ENCODE measurements at regions not wholly inside any gene's neighbourhood (a gene's known extent, or its start where the extent isn't known, plus 50 kb on each side); places are given as distances from the start of the nearest gene placed in this dataset.

DNA sequence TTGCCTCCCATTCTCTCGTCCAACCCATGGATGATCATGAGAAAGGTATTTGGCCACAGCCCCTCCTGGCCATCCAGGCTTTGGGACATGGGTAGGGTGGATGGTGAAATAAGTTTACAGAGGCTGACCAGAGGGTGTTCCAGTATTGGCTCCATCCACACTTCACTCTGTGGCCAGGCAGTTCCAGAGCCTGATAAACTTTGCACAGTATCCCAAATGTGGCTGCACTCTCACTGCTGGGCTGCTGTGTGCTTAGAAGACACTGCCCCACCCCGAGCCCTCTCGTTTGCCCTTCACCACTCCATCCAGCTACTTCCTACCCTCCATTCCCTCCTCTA, 72.0 kb upstream of the ZMIZ1 start:
- Mint-ChIP-seq H3K36me3 (ENCODE audit: low read depth) (no peaks in the 10 kb centered on the region), H3K4me1 (ENCODE audit: low read depth) (peaks cover 7% of the 10 kb centered on the region), H3K27ac (no peak overlapping the region), H3K9me3 (no peaks in the 10 kb centered on the region), H3K27me3 (ENCODE audit: low read depth) (peaks cover 2% of the 10 kb centered on the region), H3K4me3 (no peak overlapping the region)
- no peak for DNase-seq (ENCODE audit: low spot score)

DNA sequence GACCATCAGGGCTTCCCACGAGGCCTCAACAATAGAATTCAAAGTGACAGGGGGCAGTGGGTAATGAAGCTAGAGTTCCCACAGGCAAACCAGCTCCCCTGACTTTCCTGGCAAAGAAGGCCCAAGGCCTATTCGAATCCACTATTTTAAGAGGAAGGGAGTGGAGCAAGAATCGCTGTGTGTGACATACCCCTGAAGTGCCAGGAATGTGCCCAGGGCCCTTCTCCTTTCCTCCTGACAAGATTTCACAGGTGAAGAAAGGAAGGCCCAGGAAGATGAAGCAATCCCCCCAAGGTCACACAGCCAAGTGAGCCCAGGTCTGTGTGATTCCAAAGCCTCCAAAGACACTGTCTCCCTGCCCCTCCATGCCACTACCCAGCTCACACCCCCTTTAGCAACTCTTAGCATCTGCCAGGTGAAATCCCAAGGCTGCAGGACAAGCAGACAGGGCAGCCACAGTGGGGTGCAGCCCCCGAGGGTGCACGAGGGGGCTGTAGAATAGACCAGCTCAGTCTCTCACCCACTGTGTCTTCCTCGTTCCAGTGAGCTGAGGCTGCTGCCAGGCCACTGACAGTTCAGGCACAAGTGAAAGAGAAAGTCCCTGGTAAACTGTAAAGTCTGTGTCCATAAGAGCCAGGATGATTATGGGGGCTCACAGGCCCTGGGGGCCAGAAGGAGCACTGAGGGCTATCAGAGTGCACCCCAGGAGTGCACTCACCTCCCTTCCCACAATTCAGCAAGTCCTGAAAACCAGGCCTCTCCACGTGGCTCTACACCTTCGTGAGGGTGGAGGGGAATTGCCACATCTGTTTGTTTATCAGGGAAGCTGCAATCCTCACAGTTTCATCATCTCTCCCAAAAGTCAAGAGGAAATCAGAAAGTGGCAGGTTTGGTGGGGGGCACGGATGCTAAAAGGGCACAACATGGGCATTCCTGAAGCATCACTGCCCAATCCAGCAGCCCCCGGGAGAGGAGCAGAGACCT, 70.8 kb upstream of the ZMIZ1 start:
- no peak for DNase-seq (ENCODE audit: low spot score)
- no peaks in the 10 kb centered on the region for H3K9me3 Mint-ChIP-seq

DNA sequence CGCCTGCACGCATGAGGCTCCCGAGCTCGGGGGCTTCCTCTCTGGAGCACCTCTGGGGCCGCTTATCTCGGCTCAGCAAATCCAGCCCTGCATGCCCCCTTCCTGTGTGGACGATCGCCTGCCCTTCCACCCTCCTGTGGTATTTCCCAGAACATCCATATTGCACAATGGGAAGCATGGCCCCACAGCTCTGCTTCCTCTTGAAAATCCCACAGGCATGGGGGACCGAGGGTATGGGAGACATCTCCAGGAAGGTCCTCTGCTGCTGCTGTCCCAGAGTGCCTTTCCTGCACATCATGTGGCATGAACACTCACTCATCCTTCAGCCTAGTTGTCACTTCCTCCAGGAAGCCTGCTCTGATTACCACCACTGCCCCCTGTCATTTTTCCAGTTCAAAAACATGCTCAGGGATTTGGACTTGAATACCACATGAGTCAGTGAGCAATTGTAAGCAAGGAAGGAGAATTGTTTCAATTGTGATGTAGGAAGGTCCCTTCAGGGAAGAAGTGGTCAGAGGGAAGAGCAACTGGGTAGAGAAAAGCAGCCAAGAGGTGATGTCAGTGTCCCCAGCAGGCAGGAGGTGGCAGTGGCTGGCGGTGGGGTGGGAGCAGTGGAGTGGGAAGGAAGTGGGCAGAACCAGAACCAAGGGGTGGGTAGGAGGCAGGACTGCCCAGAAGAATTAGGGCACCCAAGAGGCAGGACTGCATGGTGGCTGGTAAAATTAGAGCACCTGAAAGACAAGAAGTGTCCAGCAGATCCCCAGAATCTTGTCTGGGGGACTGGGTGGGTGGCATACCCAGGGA, 67.5 kb upstream of the ZMIZ1 start:
- Mint-ChIP-seq H3K9me3 (no peaks in the 10 kb centered on the region), H3K36me3 (ENCODE audit: low read depth) (no peaks in the 10 kb centered on the region), H3K4me3 (no peak overlapping the region), H3K4me1 (ENCODE audit: low read depth) (peaks cover 7% of the 10 kb centered on the region), H3K27ac (no peak overlapping the region), H3K27me3 (ENCODE audit: low read depth) (peaks cover 5% of the 10 kb centered on the region)
- no peak for DNase-seq (ENCODE audit: low spot score)

More for the DNA sequence above, 70.8 kb upstream of the ZMIZ1 start:
- H3K4me3 Mint-ChIP-seq, result no peak overlapping the region
- no peak overlapping the region for H3K27ac Mint-ChIP-seq
- H3K27me3 Mint-ChIP-seq (ENCODE audit: low read depth), result peaks cover 2% of the 10 kb centered on the region
- peaks cover 7% of the 10 kb centered on the region for H3K4me1 Mint-ChIP-seq (ENCODE audit: low read depth)
- no peaks in the 10 kb centered on the region for H3K36me3 Mint-ChIP-seq (ENCODE audit: low read depth)

DNA sequence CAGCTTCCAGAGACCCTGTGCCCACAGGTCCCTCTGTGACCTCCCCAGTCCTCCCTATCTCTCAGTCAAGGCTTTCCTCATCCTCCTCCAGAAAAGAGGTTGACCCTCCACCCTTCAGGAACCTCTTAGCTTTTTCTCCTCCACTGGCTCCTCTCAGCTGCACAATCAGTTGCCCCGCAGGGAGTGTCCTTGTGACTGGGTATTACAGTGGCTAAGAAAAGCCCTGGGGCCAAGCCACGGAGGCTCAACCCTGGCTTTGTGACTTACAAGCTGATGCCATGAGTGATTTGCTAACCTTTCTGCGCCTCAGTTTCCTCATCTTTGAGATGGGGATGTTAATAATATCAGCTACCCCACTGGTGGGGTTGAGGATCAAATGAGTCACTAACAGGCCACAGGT, 66.4 kb upstream of the ZMIZ1 start:
- no peak overlapping the region for H3K27ac Mint-ChIP-seq
- H3K4me1 Mint-ChIP-seq (ENCODE audit: low read depth), result peaks cover 7% of the 10 kb centered on the region
- DNase-seq (ENCODE audit: low spot score), result no peak
- H3K4me3 Mint-ChIP-seq, result no peak overlapping the region
- H3K27me3 Mint-ChIP-seq (ENCODE audit: low read depth), result peaks cover 5% of the 10 kb centered on the region
- no peaks in the 10 kb centered on the region for H3K9me3 Mint-ChIP-seq
- no peaks in the 10 kb centered on the region for H3K36me3 Mint-ChIP-seq (ENCODE audit: low read depth)

DNA sequence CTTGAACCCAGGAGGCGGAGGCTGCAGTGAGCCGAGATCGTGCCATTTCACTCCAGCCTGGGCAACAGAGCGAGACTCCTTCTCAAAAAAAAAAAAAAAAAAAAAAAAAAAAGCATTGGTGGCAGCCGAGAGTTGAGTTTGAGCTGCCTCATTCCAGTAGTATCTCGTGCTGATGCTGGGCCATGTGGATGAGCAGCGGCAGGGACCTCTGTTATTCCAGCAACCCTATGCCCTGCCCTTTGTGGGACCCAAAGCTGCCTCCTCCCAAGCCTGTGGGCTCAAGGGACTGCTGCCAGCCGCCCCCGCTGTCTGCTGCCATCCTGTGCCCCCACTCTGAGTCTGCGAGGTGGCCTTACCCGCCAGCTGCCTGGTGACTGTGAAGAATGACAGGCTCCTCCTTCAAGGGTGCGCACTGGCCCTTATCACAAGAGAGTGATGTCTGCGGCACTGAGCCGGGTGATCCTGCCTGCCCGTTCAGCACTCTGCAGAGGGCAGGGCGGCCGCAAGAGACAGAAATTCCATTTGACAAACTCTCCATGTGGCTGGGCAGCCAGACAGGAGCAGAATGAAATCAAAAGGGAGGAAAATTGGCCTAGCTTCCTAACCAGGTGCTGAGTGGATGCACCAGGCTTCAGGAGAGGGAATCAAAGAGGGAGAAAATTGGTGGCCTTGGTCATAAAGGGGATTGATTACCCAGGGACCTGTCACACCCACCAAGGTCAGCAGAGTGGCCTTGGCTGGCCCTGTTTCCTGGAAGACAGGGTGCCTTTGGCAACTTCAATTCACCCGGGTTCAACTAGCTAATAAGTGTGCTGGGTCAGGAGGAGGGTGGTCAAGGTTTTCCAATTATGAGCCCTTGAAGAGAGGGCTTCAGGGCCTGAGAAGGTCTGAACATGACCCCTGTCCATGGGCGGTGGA, 65.3 kb upstream of the ZMIZ1 start:
- DNase-seq (ENCODE audit: low spot score), result no peak
- Mint-ChIP-seq H3K27ac (no peak overlapping the region), H3K4me3 (no peak overlapping the region), H3K27me3 (ENCODE audit: low read depth) (peaks cover 5% of the 10 kb centered on the region), H3K36me3 (ENCODE audit: low read depth) (no peaks in the 10 kb centered on the region), H3K4me1 (ENCODE audit: low read depth) (peaks cover 3% of the 10 kb centered on the region), H3K9me3 (no peaks in the 10 kb centered on the region)

DNA sequence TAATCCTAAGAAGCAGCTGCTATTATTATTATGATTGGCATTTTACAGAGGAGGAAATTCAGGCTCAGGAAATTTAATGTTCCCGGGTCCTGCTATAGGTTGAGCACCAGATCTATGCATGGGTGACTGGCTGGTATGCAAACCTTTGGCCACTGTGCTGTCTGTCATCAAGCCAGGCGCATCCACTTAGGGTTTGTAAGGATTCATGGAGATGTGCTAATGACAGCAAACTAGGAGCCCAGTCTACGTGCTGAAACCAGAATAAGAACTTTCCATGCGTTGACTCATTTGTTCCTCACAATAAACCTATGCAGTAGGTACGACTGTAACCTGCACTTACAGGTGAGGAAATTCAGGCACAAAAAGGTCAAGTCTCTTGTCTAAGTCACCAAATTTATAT, 64.5 kb upstream of the ZMIZ1 start:
- no peak for DNase-seq (ENCODE audit: low spot score)
- Mint-ChIP-seq H3K4me1 (ENCODE audit: low read depth) (peaks cover 3% of the 10 kb centered on the region), H3K9me3 (no peaks in the 10 kb centered on the region), H3K27ac (no peak overlapping the region), H3K36me3 (ENCODE audit: low read depth) (no peaks in the 10 kb centered on the region), H3K4me3 (no peak overlapping the region), H3K27me3 (ENCODE audit: low read depth) (peaks cover 5% of the 10 kb centered on the region)

DNA sequence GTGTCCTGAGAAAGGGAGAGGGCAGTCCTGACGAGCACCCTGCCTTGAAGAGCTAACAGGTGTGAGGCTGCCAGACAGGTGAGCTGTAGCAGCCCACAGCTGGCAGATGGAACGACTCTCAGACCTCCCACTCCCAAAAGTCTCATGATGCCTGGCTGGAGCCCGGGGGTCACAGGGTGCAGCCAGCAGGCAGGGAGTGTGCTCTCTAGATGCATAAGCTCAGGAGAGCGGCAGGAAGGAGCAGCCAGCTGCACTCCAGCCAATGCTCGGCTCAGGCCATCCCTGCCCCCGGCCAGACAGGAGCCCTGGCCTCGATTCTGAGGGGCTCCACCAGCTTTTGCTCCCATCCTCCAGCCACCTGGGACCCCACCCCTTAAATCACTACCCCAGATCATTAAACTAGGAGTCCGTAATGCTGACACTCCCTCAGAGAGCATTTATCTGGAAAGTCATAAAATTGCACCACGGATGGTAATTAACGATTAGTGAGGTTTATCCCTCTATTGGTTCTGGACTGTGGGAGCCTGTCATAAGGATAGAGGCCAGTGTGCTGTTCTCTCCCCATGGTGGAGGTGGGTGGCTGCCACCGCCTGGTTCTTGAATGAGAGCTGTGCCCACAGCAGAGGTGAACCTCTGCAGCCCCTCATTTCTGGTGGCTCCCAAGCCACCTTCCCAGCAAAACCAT, 63.5 kb upstream of the ZMIZ1 start:
- Mint-ChIP-seq H3K4me1 (ENCODE audit: low read depth) (peaks cover 3% of the 10 kb centered on the region), H3K27ac (no peak overlapping the region), H3K4me3 (no peak overlapping the region), H3K36me3 (ENCODE audit: low read depth) (no peaks in the 10 kb centered on the region), H3K9me3 (no peaks in the 10 kb centered on the region), H3K27me3 (ENCODE audit: low read depth) (peaks cover 5% of the 10 kb centered on the region)
- no peak for DNase-seq (ENCODE audit: low spot score)

DNA sequence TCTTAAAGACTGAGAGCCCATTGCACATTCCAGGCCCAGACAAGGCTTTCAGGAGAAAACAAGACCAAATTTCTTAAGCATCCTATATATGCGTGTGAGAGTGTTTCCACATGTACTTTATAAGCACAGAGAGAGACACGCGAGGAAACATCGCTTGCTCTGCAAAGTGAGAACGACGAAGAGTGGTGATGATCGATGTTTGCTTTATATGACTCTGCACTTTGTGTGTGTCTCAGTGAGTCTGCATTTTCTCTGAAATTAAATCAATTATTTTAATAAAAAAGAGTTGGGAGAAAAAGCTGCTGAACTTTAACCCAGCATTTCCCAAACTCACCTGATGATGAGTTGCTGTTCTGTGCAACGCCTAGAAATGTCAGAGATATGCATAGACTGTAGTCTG, 61.7 kb upstream of the ZMIZ1 start:
- H3K9me3 Mint-ChIP-seq, result no peaks in the 10 kb centered on the region
- H3K36me3 Mint-ChIP-seq (ENCODE audit: low read depth), result no peaks in the 10 kb centered on the region
- no peak overlapping the region for H3K4me3 Mint-ChIP-seq
- H3K4me1 Mint-ChIP-seq (ENCODE audit: low read depth), result no peaks in the 10 kb centered on the region
- no peak overlapping the region for H3K27ac Mint-ChIP-seq
- peaks cover 5% of the 10 kb centered on the region for H3K27me3 Mint-ChIP-seq (ENCODE audit: low read depth)
- DNase-seq (ENCODE audit: low spot score), result no peak

DNA sequence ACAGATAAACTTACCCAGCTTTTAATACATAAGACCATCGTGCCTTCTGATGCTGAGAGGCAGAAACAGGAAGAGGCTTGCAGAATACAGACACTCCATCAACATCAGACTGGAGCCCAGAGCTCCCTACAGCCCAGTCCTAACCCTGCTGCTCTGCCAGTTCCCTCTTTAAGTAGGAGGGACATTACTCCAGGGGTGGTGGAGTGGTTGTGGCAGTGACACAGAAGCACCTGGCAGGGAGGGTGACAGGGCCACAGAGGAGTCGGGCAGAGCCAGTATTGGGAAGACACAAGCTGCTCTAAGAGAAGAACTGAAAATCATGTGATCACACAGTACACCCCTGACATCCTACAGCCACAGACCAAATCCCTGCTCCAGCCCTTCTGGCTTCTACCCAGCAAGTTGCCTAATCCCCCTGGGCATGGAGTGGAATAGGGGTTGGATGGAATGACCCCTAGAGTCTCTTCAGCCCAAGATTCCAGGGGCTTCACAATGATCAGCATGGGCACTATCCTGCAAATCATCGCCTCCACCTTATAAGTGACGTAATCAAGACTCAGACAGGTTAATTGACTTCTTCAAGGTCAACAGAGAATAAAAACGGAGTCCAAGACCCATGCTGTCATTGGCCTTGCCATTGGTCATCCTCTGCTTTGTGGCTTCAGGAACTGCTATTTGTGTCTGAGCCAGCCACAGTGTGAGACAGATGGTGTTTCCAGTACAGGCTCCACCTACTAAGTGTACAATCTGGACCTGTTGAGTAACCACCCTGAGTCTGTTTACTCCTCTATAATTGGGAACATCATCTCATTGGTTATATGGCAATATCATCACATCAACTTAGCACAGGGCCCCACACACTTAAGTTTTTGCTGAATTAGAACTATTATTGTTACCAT, 61.1 kb upstream of the ZMIZ1 start:
- Mint-ChIP-seq H3K27ac (no peak overlapping the region), H3K36me3 (ENCODE audit: low read depth) (no peaks in the 10 kb centered on the region), H3K9me3 (no peaks in the 10 kb centered on the region), H3K4me1 (ENCODE audit: low read depth) (no peaks in the 10 kb centered on the region), H3K4me3 (no peak overlapping the region), H3K27me3 (ENCODE audit: low read depth) (peaks cover 5% of the 10 kb centered on the region)
- DNase-seq (ENCODE audit: low spot score), result no peak

DNA sequence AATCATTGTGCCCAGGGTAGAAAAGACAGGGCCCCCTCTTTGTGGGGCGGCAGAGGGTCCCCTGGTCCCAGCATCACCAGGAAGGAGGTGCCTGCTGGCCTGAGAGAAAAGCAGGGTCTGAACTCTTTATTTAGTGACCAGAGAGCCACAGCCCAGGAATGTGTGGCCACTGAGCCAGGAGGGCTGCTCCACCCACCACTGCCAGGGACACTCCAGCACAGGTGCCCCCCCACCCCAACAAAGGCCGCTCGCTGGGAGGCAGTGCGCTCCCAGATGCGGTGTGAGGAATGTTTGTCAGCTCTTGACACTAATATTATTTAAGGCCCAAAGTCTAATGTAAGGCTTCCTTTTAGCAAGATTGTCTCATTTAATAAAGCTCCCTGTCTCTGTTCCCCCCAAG, 59.6 kb upstream of the ZMIZ1 start:
- no peak overlapping the region for H3K27ac Mint-ChIP-seq
- H3K36me3 Mint-ChIP-seq (ENCODE audit: low read depth), result no peaks in the 10 kb centered on the region
- no peaks in the 10 kb centered on the region for H3K4me1 Mint-ChIP-seq (ENCODE audit: low read depth)
- no peak overlapping the region for H3K4me3 Mint-ChIP-seq
- no peak for DNase-seq (ENCODE audit: low spot score)
- H3K9me3 Mint-ChIP-seq, result no peaks in the 10 kb centered on the region
- peaks cover 11% of the 10 kb centered on the region for H3K27me3 Mint-ChIP-seq (ENCODE audit: low read depth)

DNA sequence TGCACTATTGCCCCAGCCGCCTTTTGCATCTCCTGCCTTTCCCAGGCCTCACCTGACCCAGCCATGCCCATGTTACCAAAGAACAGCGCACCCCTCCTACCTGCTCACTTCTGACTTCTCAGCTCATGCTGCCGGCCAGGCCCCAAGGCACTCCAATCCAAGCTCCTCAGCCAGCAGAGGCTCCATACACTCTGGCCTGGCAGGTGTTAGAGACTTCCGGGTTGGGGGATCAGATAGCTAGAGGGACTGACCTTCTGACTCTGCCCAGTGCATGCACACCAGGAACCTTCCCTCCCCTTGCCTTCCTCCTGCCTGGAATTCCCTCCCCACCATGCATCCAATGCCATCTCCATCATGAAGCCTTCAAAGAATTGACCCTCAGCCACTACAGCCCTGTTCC, 56.2 kb upstream of the ZMIZ1 start:
- Mint-ChIP-seq H3K4me1 (ENCODE audit: low read depth) (no peaks in the 10 kb centered on the region), H3K4me3 (no peak overlapping the region), H3K36me3 (ENCODE audit: low read depth) (no peaks in the 10 kb centered on the region), H3K9me3 (no peaks in the 10 kb centered on the region), H3K27me3 (ENCODE audit: low read depth) (peaks cover 14% of the 10 kb centered on the region), H3K27ac (no peak overlapping the region)
- DNase-seq (ENCODE audit: low spot score), result no peak

DNA sequence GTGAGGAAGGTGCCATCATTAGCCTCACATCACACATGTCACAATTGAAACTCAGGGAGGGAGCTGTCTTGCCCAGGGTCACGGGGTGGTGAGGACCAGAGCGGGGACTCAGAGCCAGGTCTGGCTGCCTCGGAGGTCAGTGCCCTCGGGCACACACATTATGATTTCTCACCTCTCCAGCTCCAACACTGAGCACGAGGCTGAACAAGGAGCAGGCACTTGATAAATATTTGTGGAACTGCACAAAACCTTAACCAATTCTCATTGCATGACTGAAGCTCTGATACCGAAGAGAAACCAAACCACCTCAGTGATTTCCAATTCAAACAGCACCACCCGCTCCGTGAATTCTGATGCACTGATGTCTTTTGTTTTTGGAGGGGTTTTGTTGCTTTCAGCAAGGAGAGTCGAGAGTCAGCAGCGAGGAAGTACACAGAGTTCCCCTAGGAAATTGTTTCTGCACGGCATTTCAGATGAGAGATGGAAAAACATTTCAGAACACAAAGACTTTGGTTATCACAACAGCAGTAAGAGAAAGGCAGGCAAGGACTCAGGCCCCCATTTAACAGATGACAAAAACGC, 55.3 kb upstream of the ZMIZ1 start:
- H3K4me1 Mint-ChIP-seq (ENCODE audit: low read depth), result no peaks in the 10 kb centered on the region
- H3K36me3 Mint-ChIP-seq (ENCODE audit: low read depth), result no peaks in the 10 kb centered on the region
- DNase-seq (ENCODE audit: low spot score), result no peak
- no peak overlapping the region for H3K4me3 Mint-ChIP-seq
- no peaks in the 10 kb centered on the region for H3K9me3 Mint-ChIP-seq
- H3K27me3 Mint-ChIP-seq (ENCODE audit: low read depth), result peaks cover 14% of the 10 kb centered on the region
- no peak overlapping the region for H3K27ac Mint-ChIP-seq

Data from T-helper 2 cell treated with Interferon-gamma antibody and Interleukin-4, amounts not matched to agents 5 μg/mL and 100 μg/mL, for 36 hours (primary cell).